Cardiac fibroblast (primary cell): ENCODE measurements at regions not wholly inside any gene's neighbourhood (a gene's known extent, or its start where the extent isn't known, plus 50 kb on each side); places are given as distances from the start of the nearest gene placed in this dataset.

Experiments used
- DNase-seq, 2 donors: peaks; one replicate each; pipeline versions ENCODE4 v3.0.0 to v3.0.0-alpha.2; 2010; ENCODE audit warnings: low read depth in 2 of 2
- H3K4me3 ChIP-seq, 2 donors: replicated peaks in 1 of 2; 1 replicate in 1 of 2; 2 replicates in 1 of 2; pipeline ENCODE4 v1.5.1; 2011; ENCODE audit warnings: low read depth in 2 of 2, low read length in 2 of 2, mild to moderate bottlenecking in 2 of 2, moderate library complexity in 1 of 2
- TF ChIP-seq, protein P1 (sequence below): IDR thresholded peaks from one replicate; pipeline ENCODE4 v1.5.1; 2011; ENCODE audit warnings: low read depth, mild to moderate bottlenecking, low read length, inconsistent platforms

DNA sequence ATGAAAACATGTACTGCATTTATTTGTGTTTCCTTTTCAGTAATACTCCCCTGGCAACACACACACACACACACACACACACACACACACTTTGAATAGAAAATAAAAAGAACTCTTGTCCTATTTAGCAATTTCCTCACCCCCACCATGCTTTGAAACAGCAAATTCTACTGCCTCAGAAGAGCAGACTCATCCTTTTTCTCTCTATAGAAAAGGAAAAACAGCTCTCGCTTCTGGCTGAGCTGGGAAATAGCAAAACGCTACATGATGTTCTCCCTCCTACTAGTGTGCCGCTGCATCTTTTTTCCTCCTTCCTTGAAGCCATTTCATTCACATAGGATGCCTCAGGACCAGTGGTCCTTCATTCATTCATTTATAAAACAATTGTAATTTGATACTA, 453.6 kb downstream of the CSNK1G3 start:
- DNase-seq, result no peak
- TF ChIP-seq, protein P1, sequence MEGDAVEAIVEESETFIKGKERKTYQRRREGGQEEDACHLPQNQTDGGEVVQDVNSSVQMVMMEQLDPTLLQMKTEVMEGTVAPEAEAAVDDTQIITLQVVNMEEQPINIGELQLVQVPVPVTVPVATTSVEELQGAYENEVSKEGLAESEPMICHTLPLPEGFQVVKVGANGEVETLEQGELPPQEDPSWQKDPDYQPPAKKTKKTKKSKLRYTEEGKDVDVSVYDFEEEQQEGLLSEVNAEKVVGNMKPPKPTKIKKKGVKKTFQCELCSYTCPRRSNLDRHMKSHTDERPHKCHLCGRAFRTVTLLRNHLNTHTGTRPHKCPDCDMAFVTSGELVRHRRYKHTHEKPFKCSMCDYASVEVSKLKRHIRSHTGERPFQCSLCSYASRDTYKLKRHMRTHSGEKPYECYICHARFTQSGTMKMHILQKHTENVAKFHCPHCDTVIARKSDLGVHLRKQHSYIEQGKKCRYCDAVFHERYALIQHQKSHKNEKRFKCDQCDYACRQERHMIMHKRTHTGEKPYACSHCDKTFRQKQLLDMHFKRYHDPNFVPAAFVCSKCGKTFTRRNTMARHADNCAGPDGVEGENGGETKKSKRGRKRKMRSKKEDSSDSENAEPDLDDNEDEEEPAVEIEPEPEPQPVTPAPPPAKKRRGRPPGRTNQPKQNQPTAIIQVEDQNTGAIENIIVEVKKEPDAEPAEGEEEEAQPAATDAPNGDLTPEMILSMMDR, result no peak
- no peak overlapping the region for H3K4me3 ChIP-seq

DNA sequence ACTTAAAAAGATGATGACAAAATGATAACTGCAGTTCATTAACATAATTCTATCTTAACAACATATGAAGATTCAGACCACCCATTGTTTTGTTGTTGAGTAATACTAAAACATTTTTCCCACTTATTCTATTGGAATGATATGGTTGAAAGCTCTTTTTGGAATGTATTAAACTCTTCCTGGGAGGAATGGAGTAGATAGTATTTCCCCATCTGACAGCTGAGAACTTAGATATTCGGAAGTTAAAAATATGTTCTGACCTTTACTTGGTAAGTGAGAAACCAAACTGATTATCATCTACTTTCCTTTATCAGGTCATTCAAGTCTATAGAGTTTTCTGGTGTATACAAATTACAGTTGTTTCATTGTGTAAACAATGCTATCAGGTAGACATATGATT, 452.9 kb downstream of the CSNK1G3 start:
- H3K4me3 ChIP-seq, result no peak overlapping the region
- TF ChIP-seq, protein P1, result no peak
- DNase-seq, result no peak

DNA sequence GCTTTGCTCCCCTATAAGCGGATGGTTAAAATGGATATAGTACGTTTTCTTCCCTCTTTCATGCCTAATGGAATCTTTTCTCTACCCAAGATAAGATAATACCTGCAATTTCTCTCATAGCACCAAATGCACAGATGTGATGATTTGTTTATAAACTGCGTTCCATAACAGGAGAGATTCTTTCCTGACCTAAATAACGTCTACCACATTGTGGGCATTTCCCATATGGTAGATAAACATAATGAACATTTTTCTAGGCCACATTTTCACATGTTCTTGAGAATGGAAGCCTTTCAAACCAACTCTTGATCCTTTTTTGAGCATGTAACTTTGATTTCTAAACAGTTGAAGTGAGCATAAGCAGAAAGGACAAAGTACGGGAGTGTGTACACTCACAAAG, 448.5 kb downstream of the CSNK1G3 start:
- H3K4me3 ChIP-seq, result no peak overlapping the region
- TF ChIP-seq, protein P1, result no peak
- DNase-seq, result no peak

DNA sequence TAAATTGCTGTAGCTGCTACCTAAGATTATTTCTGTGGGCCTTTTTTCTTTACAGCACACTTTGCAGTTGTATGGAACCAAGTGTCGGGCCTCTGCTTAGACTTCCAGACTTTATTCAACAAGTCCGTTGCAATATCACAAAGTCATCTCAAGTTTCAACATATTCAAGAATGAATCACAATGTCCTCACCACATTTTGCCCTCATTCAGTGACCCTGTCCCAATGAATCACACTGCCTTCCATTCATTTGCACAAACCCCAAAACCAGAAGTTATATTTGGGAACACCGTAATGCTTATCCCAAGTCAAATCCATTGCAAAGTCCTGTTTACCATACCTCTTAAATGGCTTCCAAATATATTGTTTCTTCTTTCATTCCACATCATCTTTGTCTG, 439.6 kb downstream of the CSNK1G3 start:
- peak; percentile 82 to 94 for DNase-seq
- TF ChIP-seq, protein P1, result no peak
- H3K4me3 ChIP-seq, result no peak overlapping the region

DNA sequence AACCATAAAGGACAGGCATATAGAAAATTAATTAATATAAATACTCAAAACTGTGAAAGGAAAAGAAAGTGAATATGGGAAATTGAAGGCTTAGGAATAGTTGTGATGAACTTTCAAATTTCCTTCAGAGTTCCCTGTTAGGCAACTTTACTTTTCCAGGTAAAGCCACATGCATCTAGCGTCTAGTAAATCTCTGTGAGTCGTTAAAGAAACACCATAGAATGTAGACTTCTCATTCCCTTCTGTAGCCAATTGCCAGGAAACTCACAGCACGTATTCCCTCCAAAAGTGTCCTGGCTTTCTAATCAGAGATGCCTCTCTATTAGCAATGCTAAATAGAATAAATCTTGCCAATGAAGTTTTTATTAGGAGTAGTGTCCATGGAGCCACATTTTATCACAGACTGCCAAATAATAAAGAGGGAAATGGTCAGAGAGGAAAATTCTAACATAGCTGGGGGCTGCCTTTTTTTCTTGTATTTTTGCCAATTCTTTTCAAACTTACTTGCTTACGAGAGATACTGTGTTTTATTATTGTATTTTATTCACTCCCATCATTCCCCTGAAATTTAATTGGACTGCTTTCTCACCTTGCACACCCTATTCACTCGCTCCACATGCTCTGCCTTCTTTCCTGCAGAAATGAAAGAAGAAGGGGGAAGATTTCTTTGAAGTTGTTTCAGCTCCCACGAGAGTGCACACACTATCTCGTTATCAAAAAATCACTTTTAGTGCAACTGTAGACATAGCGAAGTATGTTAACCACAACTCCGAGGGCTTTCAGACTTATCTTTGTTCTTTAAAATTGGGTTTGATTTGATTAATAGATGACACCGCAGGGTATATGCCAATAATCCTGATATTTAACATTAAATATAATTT, 439.0 kb downstream of the CSNK1G3 start:
- DNase-seq, result peak in 1 of 2 donors; percentile 6

DNA sequence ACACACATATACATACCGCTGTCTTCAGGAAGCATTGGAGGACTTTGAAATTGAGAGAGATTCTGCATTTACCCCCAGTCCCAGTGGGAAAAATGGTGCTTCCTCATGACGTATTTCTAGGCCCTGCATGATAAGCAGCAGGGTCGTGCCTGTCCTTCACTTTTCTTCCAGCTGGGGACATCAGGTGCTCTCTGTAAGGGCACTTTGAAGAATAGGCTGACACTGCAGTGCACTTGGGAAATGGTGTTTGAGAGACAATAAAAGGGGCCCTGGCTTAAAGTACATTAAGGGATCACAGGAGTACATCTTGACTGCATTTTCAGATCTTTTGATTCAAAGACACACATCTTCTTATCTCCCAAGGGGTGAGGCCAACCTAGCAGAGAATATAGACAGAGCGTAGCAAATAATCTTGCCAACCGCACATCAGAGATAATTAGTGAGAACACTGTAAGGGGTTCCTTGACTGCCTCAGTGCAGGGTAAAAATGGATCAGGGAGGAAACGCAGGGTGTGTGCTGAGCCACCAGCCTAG, 437.9 kb downstream of the CSNK1G3 start:
- TF ChIP-seq, protein P1, result no peak
- no peak overlapping the region for H3K4me3 ChIP-seq
- DNase-seq, result no peak

More for the DNA sequence above, 439.0 kb downstream of the CSNK1G3 start:
- H3K4me3 ChIP-seq, result no peak overlapping the region
- TF ChIP-seq, protein P1, result no peak
